ENCODE measurements at regions not wholly inside any gene's neighbourhood (a gene's known extent, or its start where the extent isn't known, plus 50 kb on each side); places are given as distances from the start of the nearest gene placed in this dataset.

GRCh38 chr14:21874167-21874566 is 200.5 kb upstream of the OR4E1 start:
- H3K9me3 ChIP-seq (ENCODE audit: control insufficient read depth in 2 of 2, insufficient read depth in 1 of 2, low read length in 1 of 2): no peaks in the 10 kb centered on the region
- H3K27me3 ChIP-seq (ENCODE audit: control insufficient read depth in 2 of 2, insufficient read depth in 1 of 2, low read length in 1 of 2): no peaks in the 10 kb centered on the region
- H3K27ac ChIP-seq (ENCODE audit: low read depth in 1 of 2, low read length in 1 of 2): peak overlapping the region; percentile 33 to 55
- H3K4me1 ChIP-seq (ENCODE audit: control insufficient read depth in 2 of 2, insufficient read depth in 2 of 2, low read length in 2 of 2): peaks cover 15 to 22% of the 10 kb centered on the region in 2 donors
- H3K36me3 ChIP-seq (ENCODE audit: control insufficient read depth in 2 of 2, insufficient read depth in 2 of 2, low read length in 1 of 2): no peaks in the 10 kb centered on the region
- 12% methylated on average over 3 of the region's 3 CpGs for WGBS
- peak in 1 of 9 donors; percentile 60 for DNase-seq (ENCODE audit: low read depth in 6 of 9, low spot score in 9 of 9)
- no peak overlapping the region for H3K4me3 ChIP-seq (ENCODE audit: low read length in 2 of 2)

- peak; percentile 63 to 95 (median 88) for DNase-seq (ENCODE audit: low read depth in 6 of 9, low spot score in 9 of 9)
These were observed 194.9 kb upstream of the OR4E1 start for GRCh38 chr14:21868442-21869046.

GRCh38 chr14:21867541-21867940 is 193.9 kb upstream of the OR4E1 start:
- H3K4me3 ChIP-seq (ENCODE audit: low read length in 2 of 2): no peak overlapping the region
- no peak overlapping the region for H3K27ac ChIP-seq (ENCODE audit: low read depth in 1 of 2, low read length in 1 of 2)
- no peaks in the 10 kb centered on the region for H3K27me3 ChIP-seq (ENCODE audit: control insufficient read depth in 2 of 2, insufficient read depth in 1 of 2, low read length in 1 of 2)
- no peaks in the 10 kb centered on the region for H3K9me3 ChIP-seq (ENCODE audit: control insufficient read depth in 2 of 2, insufficient read depth in 1 of 2, low read length in 1 of 2)
- no peaks in the 10 kb centered on the region for H3K36me3 ChIP-seq (ENCODE audit: control insufficient read depth in 2 of 2, insufficient read depth in 2 of 2, low read length in 1 of 2)
- H3K4me1 ChIP-seq (ENCODE audit: control insufficient read depth in 2 of 2, insufficient read depth in 2 of 2, low read length in 2 of 2): peaks cover 3 to 4% of the 10 kb centered on the region in 2 donors
- DNase-seq (ENCODE audit: low read depth in 6 of 9, low spot score in 9 of 9): no peak

More at GRCh38 chr14:21868442-21869046, 194.9 kb upstream of the OR4E1 start:
- no peaks in the 10 kb centered on the region for H3K27me3 ChIP-seq (ENCODE audit: control insufficient read depth in 2 of 2, insufficient read depth in 1 of 2, low read length in 1 of 2)
- H3K9me3 ChIP-seq (ENCODE audit: control insufficient read depth in 2 of 2, insufficient read depth in 1 of 2, low read length in 1 of 2): no peaks in the 10 kb centered on the region
- WGBS: 66% methylated on average over 2 of the region's 2 CpGs
- H3K36me3 ChIP-seq (ENCODE audit: control insufficient read depth in 2 of 2, insufficient read depth in 2 of 2, low read length in 1 of 2): no peaks in the 10 kb centered on the region
- H3K4me1 ChIP-seq (ENCODE audit: control insufficient read depth in 2 of 2, insufficient read depth in 2 of 2, low read length in 2 of 2): peaks cover 3 to 4% of the 10 kb centered on the region in 2 donors
- H3K4me3 ChIP-seq (ENCODE audit: low read length in 2 of 2): peak overlapping the region; percentile 13 to 42
- H3K27ac ChIP-seq (ENCODE audit: low read depth in 1 of 2, low read length in 1 of 2): peak overlapping the region in 1 of 2 donors; percentile 71

GRCh38 chr14:21866479-21866878 is 192.9 kb upstream of the OR4E1 start:
- no peak overlapping the region for H3K4me3 ChIP-seq (ENCODE audit: low read length in 2 of 2)
- H3K27me3 ChIP-seq (ENCODE audit: control insufficient read depth in 2 of 2, insufficient read depth in 1 of 2, low read length in 1 of 2): no peaks in the 10 kb centered on the region
- H3K36me3 ChIP-seq (ENCODE audit: control insufficient read depth in 2 of 2, insufficient read depth in 2 of 2, low read length in 1 of 2): peaks cover 3% of the 10 kb centered on the region in 2 donors
- peaks cover 3 to 4% of the 10 kb centered on the region in 2 donors for H3K4me1 ChIP-seq (ENCODE audit: control insufficient read depth in 2 of 2, insufficient read depth in 2 of 2, low read length in 2 of 2)
- DNase-seq (ENCODE audit: low read depth in 6 of 9, low spot score in 9 of 9): no peak
- H3K27ac ChIP-seq (ENCODE audit: low read depth in 1 of 2, low read length in 1 of 2): no peak overlapping the region
- no peaks in the 10 kb centered on the region for H3K9me3 ChIP-seq (ENCODE audit: control insufficient read depth in 2 of 2, insufficient read depth in 1 of 2, low read length in 1 of 2)

- H3K27me3 ChIP-seq (ENCODE audit: control insufficient read depth in 2 of 2, insufficient read depth in 1 of 2, low read length in 1 of 2): no peaks in the 10 kb centered on the region
- H3K27ac ChIP-seq (ENCODE audit: low read depth in 1 of 2, low read length in 1 of 2): no peak overlapping the region
- no peak for DNase-seq (ENCODE audit: low read depth in 6 of 9, low spot score in 9 of 9)
- no peaks in the 10 kb centered on the region for H3K9me3 ChIP-seq (ENCODE audit: control insufficient read depth in 2 of 2, insufficient read depth in 1 of 2, low read length in 1 of 2)
- H3K4me3 ChIP-seq (ENCODE audit: low read length in 2 of 2): no peak overlapping the region
- H3K36me3 ChIP-seq (ENCODE audit: control insufficient read depth in 2 of 2, insufficient read depth in 2 of 2, low read length in 1 of 2): peaks cover 3% of the 10 kb centered on the region in 2 donors
- H3K4me1 ChIP-seq (ENCODE audit: control insufficient read depth in 2 of 2, insufficient read depth in 2 of 2, low read length in 2 of 2): peaks cover 0 to 4% of the 10 kb centered on the region in 2 donors
- WGBS: 99% methylated on average over 2 of the region's 2 CpGs
These were observed 189.7 kb upstream of the OR4E1 start for GRCh38 chr14:21863289-21863688.

- H3K4me3 ChIP-seq (ENCODE audit: low read length in 2 of 2): no peak overlapping the region
- peaks cover 3% of the 10 kb centered on the region in 2 donors for H3K36me3 ChIP-seq (ENCODE audit: control insufficient read depth in 2 of 2, insufficient read depth in 2 of 2, low read length in 1 of 2)
- peaks cover 0 to 4% of the 10 kb centered on the region in 2 donors for H3K4me1 ChIP-seq (ENCODE audit: control insufficient read depth in 2 of 2, insufficient read depth in 2 of 2, low read length in 2 of 2)
- no peak overlapping the region for H3K27ac ChIP-seq (ENCODE audit: low read depth in 1 of 2, low read length in 1 of 2)
- 93% methylated on average over 4 of the region's 4 CpGs for WGBS
- no peak for DNase-seq (ENCODE audit: low read depth in 6 of 9, low spot score in 9 of 9)
- no peaks in the 10 kb centered on the region for H3K9me3 ChIP-seq (ENCODE audit: control insufficient read depth in 2 of 2, insufficient read depth in 1 of 2, low read length in 1 of 2)
- H3K27me3 ChIP-seq (ENCODE audit: control insufficient read depth in 2 of 2, insufficient read depth in 1 of 2, low read length in 1 of 2): no peaks in the 10 kb centered on the region
These were observed 187.5 kb upstream of the OR4E1 start for GRCh38 chr14:21861153-21861552.

GRCh38 chr14:21860172-21860571 is 186.6 kb upstream of the OR4E1 start:
- Histone ChIP-seq H3K9me3 (ENCODE audit: control insufficient read depth in 2 of 2, insufficient read depth in 1 of 2, low read length in 1 of 2) (no peaks in the 10 kb centered on the region), H3K27ac (ENCODE audit: low read depth in 1 of 2, low read length in 1 of 2) (no peak overlapping the region), H3K4me3 (ENCODE audit: low read length in 2 of 2) (no peak overlapping the region), H3K27me3 (ENCODE audit: control insufficient read depth in 2 of 2, insufficient read depth in 1 of 2, low read length in 1 of 2) (no peaks in the 10 kb centered on the region), H3K36me3 (ENCODE audit: control insufficient read depth in 2 of 2, insufficient read depth in 2 of 2, low read length in 1 of 2) (peaks cover 3% of the 10 kb centered on the region in 2 donors), H3K4me1 (ENCODE audit: control insufficient read depth in 2 of 2, insufficient read depth in 2 of 2, low read length in 2 of 2) (peaks cover 0 to 4% of the 10 kb centered on the region in 2 donors)
- WGBS: 78% methylated on average over 3 of the region's 3 CpGs
- peak in 5 of 9 donors; percentile 47 to 80 (median 60) for DNase-seq (ENCODE audit: low read depth in 6 of 9, low spot score in 9 of 9)

- H3K4me3 ChIP-seq (ENCODE audit: low read length in 2 of 2): peak overlapping the region; percentile 24 to 44
- peaks cover 0 to 4% of the 10 kb centered on the region in 2 donors for H3K36me3 ChIP-seq (ENCODE audit: control insufficient read depth in 2 of 2, insufficient read depth in 2 of 2, low read length in 1 of 2)
- 90% methylated on average over 3 of the region's 3 CpGs for WGBS
- peaks cover 0 to 15% of the 10 kb centered on the region in 2 donors for H3K4me1 ChIP-seq (ENCODE audit: control insufficient read depth in 2 of 2, insufficient read depth in 2 of 2, low read length in 2 of 2)
- H3K9me3 ChIP-seq (ENCODE audit: control insufficient read depth in 2 of 2, insufficient read depth in 1 of 2, low read length in 1 of 2): no peaks in the 10 kb centered on the region
- H3K27me3 ChIP-seq (ENCODE audit: control insufficient read depth in 2 of 2, insufficient read depth in 1 of 2, low read length in 1 of 2): no peaks in the 10 kb centered on the region
- H3K27ac ChIP-seq (ENCODE audit: low read depth in 1 of 2, low read length in 1 of 2): peak overlapping the region; percentile 79 to 84
- DNase-seq (ENCODE audit: low read depth in 6 of 9, low spot score in 9 of 9): peak in 1 of 9 donors; percentile 59
These were observed 179.2 kb upstream of the OR4E1 start for GRCh38 chr14:21852775-21853174.

GRCh38 chr14:21852061-21852664 is 178.5 kb upstream of the OR4E1 start:
- Histone ChIP-seq H3K36me3 (ENCODE audit: control insufficient read depth in 2 of 2, insufficient read depth in 2 of 2, low read length in 1 of 2) (peaks cover 0 to 4% of the 10 kb centered on the region in 2 donors), H3K27ac (ENCODE audit: low read depth in 1 of 2, low read length in 1 of 2) (peak overlapping the region; percentile 79 to 84), H3K4me3 (ENCODE audit: low read length in 2 of 2) (peak overlapping the region; percentile 24 to 44), H3K27me3 (ENCODE audit: control insufficient read depth in 2 of 2, insufficient read depth in 1 of 2, low read length in 1 of 2) (no peaks in the 10 kb centered on the region), H3K9me3 (ENCODE audit: control insufficient read depth in 2 of 2, insufficient read depth in 1 of 2, low read length in 1 of 2) (no peaks in the 10 kb centered on the region), H3K4me1 (ENCODE audit: control insufficient read depth in 2 of 2, insufficient read depth in 2 of 2, low read length in 2 of 2) (peaks cover 0 to 15% of the 10 kb centered on the region in 2 donors)
- 29% methylated on average over 4 of the region's 4 CpGs for WGBS
- peak in 8 of 9 donors; percentile 66 to 94 (median 83) for DNase-seq (ENCODE audit: low read depth in 6 of 9, low spot score in 9 of 9)

Measured in thymus (tissue), 11 donors.